ENCODE measurements at regions not wholly inside any gene's neighbourhood (a gene's known extent, or its start where the extent isn't known, plus 50 kb on each side); places are given as distances from the start of the nearest gene placed in this dataset. TPM values are rescaled to one million over a fixed set of nuclear protein-coding genes. Genes with fewer than 3 reads are reported as not detected.

DNA sequence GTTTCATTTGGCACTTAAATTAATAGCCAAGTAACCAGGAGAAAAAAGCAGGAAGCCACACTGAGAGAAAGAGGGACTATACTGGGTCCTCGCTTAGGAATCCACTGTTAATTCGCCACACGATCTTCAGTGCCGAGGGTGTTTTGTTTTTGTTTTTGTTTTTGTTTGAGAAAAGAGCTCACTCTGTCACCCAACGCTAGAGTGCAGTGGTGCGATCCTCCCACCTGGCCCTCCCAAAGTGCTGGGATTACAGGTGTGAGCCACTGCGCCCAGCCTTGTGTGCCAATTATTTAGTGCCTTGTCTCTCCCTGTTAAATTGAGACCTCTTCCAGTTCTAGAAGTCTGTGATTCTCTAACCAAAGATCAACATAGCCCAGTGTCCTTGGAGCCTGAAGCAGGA is 53.8 kb upstream of the TPM1 start:
- intact Hi-C loops (cut with DNase I): no loop called here
- DNase-seq: no peak
- 84 to 89% methylated on average over 7 of the region's 7 CpGs for WGBS, 2 donors
- H3K9me3 ChIP-seq: no peaks in the 10 kb centered on the region
- no peaks in the 10 kb centered on the region for H3K36me3 ChIP-seq (replicated peaks in 1 of 2; ENCODE audit: insufficient read depth in 1 of 2, low read depth in 2 of 2)
- no peak for ATAC-seq
- no peaks in the 10 kb centered on the region for H3K27me3 ChIP-seq
- H3K4me1 ChIP-seq: peaks cover 7% of the 10 kb centered on the region
- TF ChIP-seq, protein P1, sequence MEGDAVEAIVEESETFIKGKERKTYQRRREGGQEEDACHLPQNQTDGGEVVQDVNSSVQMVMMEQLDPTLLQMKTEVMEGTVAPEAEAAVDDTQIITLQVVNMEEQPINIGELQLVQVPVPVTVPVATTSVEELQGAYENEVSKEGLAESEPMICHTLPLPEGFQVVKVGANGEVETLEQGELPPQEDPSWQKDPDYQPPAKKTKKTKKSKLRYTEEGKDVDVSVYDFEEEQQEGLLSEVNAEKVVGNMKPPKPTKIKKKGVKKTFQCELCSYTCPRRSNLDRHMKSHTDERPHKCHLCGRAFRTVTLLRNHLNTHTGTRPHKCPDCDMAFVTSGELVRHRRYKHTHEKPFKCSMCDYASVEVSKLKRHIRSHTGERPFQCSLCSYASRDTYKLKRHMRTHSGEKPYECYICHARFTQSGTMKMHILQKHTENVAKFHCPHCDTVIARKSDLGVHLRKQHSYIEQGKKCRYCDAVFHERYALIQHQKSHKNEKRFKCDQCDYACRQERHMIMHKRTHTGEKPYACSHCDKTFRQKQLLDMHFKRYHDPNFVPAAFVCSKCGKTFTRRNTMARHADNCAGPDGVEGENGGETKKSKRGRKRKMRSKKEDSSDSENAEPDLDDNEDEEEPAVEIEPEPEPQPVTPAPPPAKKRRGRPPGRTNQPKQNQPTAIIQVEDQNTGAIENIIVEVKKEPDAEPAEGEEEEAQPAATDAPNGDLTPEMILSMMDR (IDR thresholded peaks at IDR 0.05): no peak
- TF ChIP-seq POLR2A (IDR thresholded peaks at IDR 0.05): no peak
- no peak overlapping the region for H3K27ac ChIP-seq
- no peak overlapping the region for H3K4me3 ChIP-seq

- Histone ChIP-seq H3K36me3 (replicated peaks in 1 of 2; ENCODE audit: insufficient read depth in 1 of 2, low read depth in 2 of 2) (no peaks in the 10 kb centered on the region), H3K4me1 (peaks cover 11% of the 10 kb centered on the region), H3K27me3 (no peaks in the 10 kb centered on the region), H3K27ac (no peak overlapping the region), H3K4me3 (no peak overlapping the region), H3K9me3 (no peaks in the 10 kb centered on the region)
- intact Hi-C loops (cut with DNase I): no loop called here
- WGBS, 2 donors: 63 to 66% methylated on average over 10 of the region's 10 CpGs
- DNase-seq: no peak
- peak; percentile 47 for ATAC-seq
- TF ChIP-seq, protein P1 (IDR thresholded peaks at IDR 0.05): no peak
- TF ChIP-seq POLR2A (IDR thresholded peaks at IDR 0.05): no peak
These were observed 53.0 kb upstream of the TPM1 start for GRCh38 chr15:62989366-62990055.

DNA sequence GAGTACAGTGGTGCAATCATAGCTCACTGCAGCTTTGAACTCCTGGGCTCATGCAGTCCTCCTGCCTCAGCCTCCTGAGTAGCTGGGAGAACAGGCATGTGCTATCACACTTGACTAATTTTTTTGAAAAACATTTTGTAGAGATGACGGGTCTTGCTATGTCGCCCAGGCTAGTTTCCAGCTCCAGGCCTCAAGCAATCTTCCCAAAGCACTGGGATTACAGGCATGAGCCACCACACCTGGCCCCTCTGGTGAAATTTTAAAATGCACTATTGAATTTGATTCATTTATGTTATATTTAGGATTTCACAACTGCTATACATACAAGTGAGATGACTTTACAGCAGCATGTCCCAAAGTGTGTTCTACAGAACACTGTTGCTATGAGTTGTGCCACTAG is 50.8 kb upstream of the TPM1 start:
- ATAC-seq: no peak
- TF ChIP-seq, protein P1 (IDR thresholded peaks at IDR 0.05): no peak
- no peak for TF ChIP-seq POLR2A (IDR thresholded peaks at IDR 0.05)
- no peaks in the 10 kb centered on the region for H3K36me3 ChIP-seq (replicated peaks in 1 of 2; ENCODE audit: insufficient read depth in 1 of 2, low read depth in 2 of 2)
- H3K27me3 ChIP-seq: no peaks in the 10 kb centered on the region
- no peak for DNase-seq
- no peak overlapping the region for H3K4me3 ChIP-seq
- no peak overlapping the region for H3K27ac ChIP-seq
- intact Hi-C loops (cut with DNase I): no loop called here
- H3K4me1 ChIP-seq: peaks cover 22% of the 10 kb centered on the region
- no peaks in the 10 kb centered on the region for H3K9me3 ChIP-seq
- 46% methylated on average over 2 of the region's 2 CpGs for WGBS, 2 donors

- ATAC-seq (no peak), DNase-seq (no peak)
- WGBS, 2 donors: 82 to 92% methylated on average over 3 of the region's 3 CpGs
- TF ChIP-seq POLR2A (IDR thresholded peaks at IDR 0.05): no peak
- TF ChIP-seq, protein P1 (IDR thresholded peaks at IDR 0.05): no peak
- intact Hi-C loops (cut with DNase I): no loop called here
- H3K4me3 ChIP-seq: no peak overlapping the region
- no peaks in the 10 kb centered on the region for H3K36me3 ChIP-seq (replicated peaks in 1 of 2; ENCODE audit: insufficient read depth in 1 of 2, low read depth in 2 of 2)
- no peak overlapping the region for H3K27ac ChIP-seq
- peaks cover 22% of the 10 kb centered on the region for H3K4me1 ChIP-seq
- H3K27me3 ChIP-seq: no peaks in the 10 kb centered on the region
- H3K9me3 ChIP-seq: no peaks in the 10 kb centered on the region
These were observed 50.2 kb upstream of the TPM1 start for GRCh38 chr15:62992302-62992701.

MicroRNAs encoded in the stretch of these regions (microRNA counts, 767-probe panel; counts per million panel counts)
- 0 to 736 counts per million in 2 donors for microRNA hsa-miR-190a

Small RNAs in the stretch of these regions (microRNA-seq; reads per million reads assigned to microRNA genes)
- gene MIR190A (ENCODE audit: borderline number of aligned reads in 2 of 2, borderline replicate concordance in 2 of 2) (44.4 to 63.8 reads per million in 2 donors), gene MIR6085 (ENCODE audit: borderline number of aligned reads in 2 of 2, borderline replicate concordance in 2 of 2) (0 reads per million in 2 donors), gene MIR8067 (ENCODE audit: borderline number of aligned reads in 2 of 2, borderline replicate concordance in 2 of 2) (0 reads per million in 2 donors)

Small RNAs in the stretch of these regions (small RNA-seq; reads per million reads assigned to genes)
- gene MIR190A: not detected
- gene MIR6085: not detected
- not detected for gene MIR8067
- gene RF00017: not detected

All from body of pancreas (tissue), 4 donors.